Keratinocyte (primary cell): ENCODE measurements at regions not wholly inside any gene's neighbourhood (a gene's known extent, or its start where the extent isn't known, plus 50 kb on each side); places are given as distances from the start of the nearest gene placed in this dataset.

Experiments
- DNase-seq: peaks from one replicate; pipeline ENCODE4 v3.0.0-alpha.2; 2011; ENCODE audit warnings: low read depth, missing footprints, low spot score
- FAIRE-seq: peaks from 2 replicates; lab custom pipeline; 2011; peaks lifted over from hg19 to GRCh38; lab: Jason Lieb, UNC
- H2AFZ ChIP-seq: 2 replicates; pipeline ENCODE4 v1.6.0; 2012; ENCODE audit warnings: low read length, control low read depth, inconsistent platforms; ENCODE audit not compliant: control insufficient read depth
- H3K27ac ChIP-seq: 2 replicates; pipeline ENCODE4 v1.5.1; 2011; ENCODE audit warnings: low read length; ENCODE audit not compliant: control insufficient read depth, insufficient read depth
- H3K27me3 ChIP-seq: 3 replicates; pipeline ENCODE4 v1.6.0; 2011; ENCODE audit warnings: low read length; ENCODE audit not compliant: control insufficient read depth, insufficient read depth; ENCODE audit errors: extremely low read depth
- H3K36me3 ChIP-seq, 2 experiments: 2 replicates in 1 of 2; 3 replicates in 1 of 2; pipeline ENCODE4 v1.5.1; 2011; ENCODE audit warnings: low read length in 2 of 2, mild to moderate bottlenecking in 1 of 2; ENCODE audit not compliant: control insufficient read depth in 2 of 2, insufficient read depth in 2 of 2; ENCODE audit errors: extremely low read depth in 1 of 2
- H3K4me1 ChIP-seq: 3 replicates; pipeline ENCODE4 v1.5.1; 2011; ENCODE audit warnings: low read length; ENCODE audit not compliant: control insufficient read depth, insufficient read depth; ENCODE audit errors: extremely low read depth
- H3K4me2 ChIP-seq: 3 replicates; pipeline ENCODE4 v1.6.0; 2011; ENCODE audit warnings: low read depth, low read length; ENCODE audit not compliant: control insufficient read depth, insufficient read depth; ENCODE audit errors: extremely low read depth
- H3K4me3 ChIP-seq, 3 experiments: fragments of 200-600 bp in 1 of 3; sonication (generic) in 1 of 3; 2 replicates in 2 of 3; 3 replicates in 1 of 3; pipeline ENCODE4 v1.5.1; 2011 to 2016; ENCODE audit warnings: low read length in 3 of 3, mild to moderate bottlenecking in 3 of 3, control low read depth in 2 of 3, inconsistent platforms in 1 of 3, low read depth in 1 of 3, mixed read lengths in 1 of 3, mixed run types in 1 of 3, moderate library complexity in 1 of 3; ENCODE audit not compliant: control insufficient read depth in 2 of 3, insufficient read depth in 2 of 3; ENCODE audit errors: extremely low read depth in 1 of 3
- H3K79me2 ChIP-seq: 2 replicates; pipeline ENCODE4 v1.6.0; 2012; ENCODE audit warnings: low read length; ENCODE audit not compliant: control insufficient read depth, insufficient read depth
- H3K9ac ChIP-seq: 3 replicates; pipeline ENCODE4 v1.6.0; 2011; ENCODE audit warnings: low read length; ENCODE audit not compliant: control insufficient read depth, insufficient read depth; ENCODE audit errors: extremely low read depth
- H3K9me1 ChIP-seq: 3 replicates; pipeline ENCODE4 v1.6.0; 2011; ENCODE audit warnings: low read length; ENCODE audit not compliant: control insufficient read depth, insufficient read depth; ENCODE audit errors: extremely low read depth
- H3K9me3 ChIP-seq: 2 replicates; pipeline ENCODE4 v1.5.1; 2012; ENCODE audit warnings: low read depth, low read length; ENCODE audit not compliant: control insufficient read depth
- H4K20me1 ChIP-seq: 3 replicates; pipeline ENCODE4 v1.6.0; 2011; ENCODE audit warnings: low read length; ENCODE audit not compliant: control insufficient read depth, insufficient read depth; ENCODE audit errors: extremely low read depth
- CTCF ChIP-seq, 3 experiments: IDR thresholded peaks in 1 of 3; conservative IDR thresholded peaks in 1 of 3; optimal IDR thresholded peaks in 1 of 3; 2 replicates in 2 of 3; 3 replicates in 1 of 3; pipeline versions ENCODE3 to v1.5.1; 2011; ENCODE audit warnings: low read length in 3 of 3, mild to moderate bottlenecking in 3 of 3, moderate library complexity in 2 of 3, control low read depth in 1 of 3, inconsistent platforms in 1 of 3; ENCODE audit not compliant: insufficient read depth in 2 of 3; ENCODE audit errors: extremely low read depth in 1 of 3
- EZH2 ChIP-seq: IDR thresholded peaks from one replicate; pipeline ENCODE4 v1.6.1; 2012; ENCODE audit warnings: inconsistent platforms, mild to moderate bottlenecking, low read length, moderate library complexity
- dilution Hi-C: fragments of 300-500 bp; cut with MboI; formaldehyde crosslinking; loops from one replicate; pipeline ENCODE4 v1.7.0; 2020; ENCODE audit warnings: low sequenced_read_pairs; ENCODE audit not compliant: extremely low pct_ligation_motif_present

- H3K27ac ChIP-seq: no peak overlapping the region
- DNase-seq (no peak), FAIRE-seq (no peak)
- no peaks in the 10 kb centered on the region for H4K20me1 ChIP-seq
- no peaks in the 10 kb centered on the region for H3K27me3 ChIP-seq
- H3K4me1 ChIP-seq: no peaks in the 10 kb centered on the region
- no peak overlapping the region for H2AFZ ChIP-seq
- H3K4me3 ChIP-seq: no peak overlapping the region
- dilution Hi-C loops: no loop called here
- TF ChIP-seq CTCF (optimal IDR thresholded peaks at IDR 0.05 in 1 of 3, IDR thresholded peaks at IDR 0.05 in 1 of 3, conservative IDR thresholded peaks at IDR 0.05 in 1 of 3; ENCODE audit: extremely low read depth in 1 of 3, insufficient read depth in 2 of 3, low read length in 3 of 3): no peak
- no peak for TF ChIP-seq EZH2
- H3K9me3 ChIP-seq: no peaks in the 10 kb centered on the region
- H3K9me1 ChIP-seq: no peaks in the 10 kb centered on the region
- no peaks in the 10 kb centered on the region for H3K36me3 ChIP-seq
- H3K79me2 ChIP-seq: no peaks in the 10 kb centered on the region
- no peak overlapping the region for H3K4me2 ChIP-seq
- H3K9ac ChIP-seq: no peak overlapping the region
Measured at GRCh38 chr15:39084674-39085530, 496.0 kb upstream of the THBS1 start.

GRCh38 chr15:39086641-39087040, 494.2 kb upstream of the THBS1 start:
- Histone ChIP-seq H3K79me2 (no peaks in the 10 kb centered on the region), H4K20me1 (no peaks in the 10 kb centered on the region), H3K4me3 (no peak overlapping the region), H3K27me3 (no peaks in the 10 kb centered on the region), H3K9ac (no peak overlapping the region), H3K9me1 (no peaks in the 10 kb centered on the region), H2AFZ (no peak overlapping the region), H3K4me2 (no peak overlapping the region), H3K4me1 (no peaks in the 10 kb centered on the region), H3K36me3 (no peaks in the 10 kb centered on the region), H3K27ac (no peak overlapping the region), H3K9me3 (no peaks in the 10 kb centered on the region)
- dilution Hi-C loops: no loop called here
- no peak for TF ChIP-seq CTCF (optimal IDR thresholded peaks at IDR 0.05 in 1 of 3, IDR thresholded peaks at IDR 0.05 in 1 of 3, conservative IDR thresholded peaks at IDR 0.05 in 1 of 3; ENCODE audit: extremely low read depth in 1 of 3, insufficient read depth in 2 of 3, low read length in 3 of 3)
- no peak for DNase-seq
- no peak for FAIRE-seq
